HT-29 (cell line): ENCODE measurements at regions not wholly inside any gene's neighbourhood (a gene's known extent, or its start where the extent isn't known, plus 50 kb on each side); places are given as distances from the start of the nearest gene placed in this dataset.
A peak's percentile ranks its signal among the peaks of the same experiment; 100 is the strongest.

Experiments
- DNase-seq: peaks from one replicate; pipeline ENCODE4 v3.0.0-alpha.2; 2015; ENCODE audit warnings: low spot score

DNA sequence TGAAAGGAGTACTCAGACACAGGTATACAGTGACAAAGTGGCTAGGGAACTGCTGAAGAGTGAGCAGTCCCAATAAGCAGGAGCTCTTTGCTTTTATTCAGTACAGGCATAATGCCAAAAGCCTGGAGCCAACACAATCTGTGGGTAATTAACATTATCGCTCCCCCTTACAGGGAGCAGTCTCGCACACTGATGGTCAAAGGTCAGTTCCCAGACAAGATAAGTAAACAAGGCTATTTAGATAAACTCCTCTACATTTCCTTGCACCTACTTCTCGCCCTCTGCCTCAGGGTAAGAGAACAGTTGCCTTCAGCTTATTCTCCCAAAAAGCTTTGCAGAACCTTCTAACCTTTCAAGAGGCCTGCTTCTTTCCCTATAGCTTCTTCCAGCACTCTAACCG, 73.9 kb upstream of the TAF9B start:
- DNase-seq, result peak; percentile 11

DNA sequence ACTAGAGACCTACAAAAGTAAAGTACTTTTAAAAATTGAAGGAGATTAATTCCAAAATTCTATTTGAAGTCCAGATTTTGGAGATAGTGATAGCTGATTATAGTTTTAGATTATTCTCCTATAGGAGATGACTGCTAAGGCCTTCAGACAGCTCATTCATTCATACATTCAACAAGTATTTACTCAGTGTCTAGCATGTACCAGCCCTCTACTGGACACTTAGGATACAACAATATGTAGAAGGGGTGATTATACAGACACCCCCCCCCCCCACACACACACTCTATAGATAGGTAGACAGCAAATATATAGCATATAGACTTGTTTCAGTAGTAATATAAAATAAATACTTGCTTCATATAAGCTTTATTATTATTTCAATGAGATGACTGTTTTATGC, 60.4 kb upstream of the TAF9B start:
- peak; percentile 70 for DNase-seq
